Heart left ventricle (tissue), 16 donors: ENCODE measurements at regions not wholly inside any gene's neighbourhood (a gene's known extent, or its start where the extent isn't known, plus 50 kb on each side); places are given as distances from the start of the nearest gene placed in this dataset.

ENCODE experiments used
- ATAC-seq, 4 donors: fragments of 200-7000 bp; cut with Tn5 transposase; one replicate each; pipeline ENCODE4 v1.9.1; 2020 to 2022; ENCODE audit warnings: moderate library complexity in 4 of 4, mild to moderate bottlenecking in 3 of 4, moderate number of reproducible peaks in 1 of 4
- DNase-seq, 5 donors: peaks; one replicate each; pipeline ENCODE4 v3.0.0-alpha.2; 2020
- H3K27ac ChIP-seq, 12 donors: fragments of 200-600 bp; sonication (generic) in 4 of 12; one replicate each; pipeline versions ENCODE4 v1.5.0 to v1.8.0; 2016 to 2022; ENCODE audit warnings: mild to moderate bottlenecking in 2 of 12
- H3K27me3 ChIP-seq, 9 donors: fragments of 200-600 bp; sonication (generic) in 2 of 9; one replicate each; pipeline versions ENCODE4 v1.5.1 to v1.8.0; 2016 to 2022; ENCODE audit warnings: mild to moderate bottlenecking in 3 of 9
- H3K36me3 ChIP-seq, 9 donors: fragments of 200-600 bp; sonication (generic) in 2 of 9; one replicate each; pipeline versions ENCODE4 v1.5.0 to v1.8.0; 2018 to 2022; ENCODE audit warnings: mild to moderate bottlenecking in 2 of 9
- H3K4me1 ChIP-seq, 12 donors: fragments of 200-600 bp; sonication (generic) in 4 of 12; one replicate each; pipeline versions ENCODE4 v1.5.0 to v1.8.0; 2016 to 2022; ENCODE audit warnings: mild to moderate bottlenecking in 3 of 12
- H3K4me3 ChIP-seq, 12 donors: fragments of 200-600 bp; sonication (generic) in 4 of 12; one replicate each; pipeline versions ENCODE4 v1.5.0 to v1.8.0; 2017 to 2022; ENCODE audit warnings: mild to moderate bottlenecking in 9 of 12, moderate library complexity in 4 of 12
- H3K9me3 ChIP-seq, 12 donors: fragments of 200-600 bp; sonication (generic) in 4 of 12; one replicate each; pipeline versions ENCODE4 v1.5.0 to v1.8.0; 2016 to 2022; ENCODE audit warnings: mild to moderate bottlenecking in 1 of 12
- CTCF ChIP-seq, 12 donors: fragments of 200-600 bp; sonication (generic) in 4 of 12; IDR thresholded peaks; one replicate each; pipeline versions ENCODE4 v1.5.0 to v1.8.0; 2018 to 2022; ENCODE audit warnings: antibody characterized with exemption in 12 of 12, mild to moderate bottlenecking in 5 of 12
- POLR2A ChIP-seq, 2 donors: fragments of 450-650 bp; IDR thresholded peaks; one replicate each; pipeline ENCODE4 v1.6.1; 2017; ENCODE audit warnings: antibody characterized with exemption in 2 of 2, mild to moderate bottlenecking in 2 of 2, moderate library complexity in 2 of 2
- WGBS, 4 donors: extraction: QIAGEN DNeasy Blood & Tissue Kit in 2 of 4; methylation state at CpG; one replicate each; pipeline versions ENCODE4 v1.1.5 to v1.1.7; 2013 to 2018; 5-methylcytosine and 5-hydroxymethylcytosine counted together
- intact Hi-C, 10 donors: fragments of 100-400 bp; cut with DNase I; formaldehyde crosslinking; loops; one replicate each; pipeline versions ENCODE4 v1.11.1 to v1.14.2; 2022
- donor health status: ischemic (EF 13 %, LVEDD 7.1; RV severe dilation, severe dysfunction).
- donor health status: healthy with polysubstance abuse.
- donor health status: DM: no; HTN: yes; CAD: no.
- donor health status: DM: no; HTN: no; CAD: no.
- donor health status: ischemic (EF 25% LVEDD 6.9; RV normal size, moderate dysfunction).
- donor health status: ischemic (EF 25% LVEDD 5.7; RV mildly dilated, moderate dysfunction).
- donor health status: healthy.
- donor health status: DM: yes; HTN: yes; CAD: no.
- donor health status: ischemic (EF 35%, LVEDD 5.7; RV mildly dilated, moderate dysfunction).
- donor health status: nonischemic (EF 11% LVEDD 7.7; RV severe dilation, severe dysfunction).
- donor health status: DM: yes; HTN: yes; CAD: no.
- donor health status: PGD.
- donor health status: ischemic (EF 29% LVEDD 5.4; RV normal size, mild dysfunction).
- donor health status: nonischemic (EF 23%, LVEDD 6.1; RV moderate dilation, normal function).

DNA sequence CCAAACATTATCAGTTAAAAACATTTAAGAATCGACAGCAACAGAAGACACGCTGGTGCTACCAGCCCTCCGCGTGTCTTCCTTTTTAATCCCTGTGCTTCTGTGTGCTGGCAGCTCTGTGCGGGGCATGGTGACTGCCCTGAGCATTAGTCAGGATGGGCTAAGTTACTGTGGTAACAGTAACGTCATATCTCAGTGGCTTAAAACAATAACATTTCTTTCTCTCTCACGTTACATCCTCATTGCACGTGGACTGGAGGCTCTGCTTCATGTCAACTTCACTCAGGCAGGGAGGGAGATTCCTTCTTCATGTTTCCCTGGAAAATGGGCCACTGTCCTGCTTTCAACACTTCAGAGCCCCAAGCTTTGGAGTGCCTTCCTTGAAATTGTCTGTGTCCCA, 378.5 kb downstream of the CCSER2 start:
- Histone ChIP-seq H3K4me1 (no peaks in the 10 kb centered on the region), H3K9me3 (no peaks in the 10 kb centered on the region), H3K4me3 (no peak overlapping the region), H3K27ac (peak overlapping the region in 1 of 12 donors; percentile 63), H3K36me3 (no peaks in the 10 kb centered on the region), H3K27me3 (no peaks in the 10 kb centered on the region)
- 38 to 56% (median 49%) methylated on average over 8 of the region's 8 CpGs for WGBS, 4 donors
- intact Hi-C loops: no loop called here
- ATAC-seq: peak in 2 of 4 donors; percentile 29 to 44
- no peak for TF ChIP-seq CTCF (IDR thresholded peaks at IDR 0.05)
- no peak for TF ChIP-seq POLR2A (IDR thresholded peaks at IDR 0.05)
- no peak for DNase-seq

DNA sequence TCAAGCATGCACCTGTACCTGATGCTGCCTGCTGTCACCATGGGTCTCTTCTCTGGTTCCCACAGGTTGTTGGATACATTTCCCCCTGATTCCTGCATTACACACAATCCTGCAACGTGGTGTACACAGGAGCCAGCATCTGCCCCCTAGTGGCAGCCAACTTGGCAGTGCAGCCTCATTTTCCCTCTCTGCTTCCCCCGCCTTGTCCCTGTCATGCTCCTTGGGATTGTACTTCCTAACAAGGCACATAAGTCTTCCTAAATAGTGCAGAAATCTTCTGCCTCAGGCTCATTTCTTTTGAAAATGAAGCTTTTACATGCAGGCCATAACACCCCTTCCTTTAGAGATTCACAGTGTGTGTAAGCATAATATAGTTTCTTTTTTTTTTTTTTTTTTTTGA, 387.5 kb downstream of the CCSER2 start:
- Histone ChIP-seq H3K4me1 (no peaks in the 10 kb centered on the region), H3K27me3 (peaks cover 0 to 3% (median 0%) of the 10 kb centered on the region in 9 donors), H3K4me3 (no peak overlapping the region), H3K9me3 (no peaks in the 10 kb centered on the region), H3K27ac (no peak overlapping the region), H3K36me3 (no peaks in the 10 kb centered on the region)
- ATAC-seq: no peak
- 32 to 37% (median 33%) methylated on average over 2 of the region's 2 CpGs for WGBS, 4 donors
- DNase-seq: no peak
- TF ChIP-seq CTCF (IDR thresholded peaks at IDR 0.05) (peak in 6 of 12 donors; percentile 14 to 36 (median 22)), POLR2A (IDR thresholded peaks at IDR 0.05) (no peak)
- intact Hi-C loops: no loop called here

DNA sequence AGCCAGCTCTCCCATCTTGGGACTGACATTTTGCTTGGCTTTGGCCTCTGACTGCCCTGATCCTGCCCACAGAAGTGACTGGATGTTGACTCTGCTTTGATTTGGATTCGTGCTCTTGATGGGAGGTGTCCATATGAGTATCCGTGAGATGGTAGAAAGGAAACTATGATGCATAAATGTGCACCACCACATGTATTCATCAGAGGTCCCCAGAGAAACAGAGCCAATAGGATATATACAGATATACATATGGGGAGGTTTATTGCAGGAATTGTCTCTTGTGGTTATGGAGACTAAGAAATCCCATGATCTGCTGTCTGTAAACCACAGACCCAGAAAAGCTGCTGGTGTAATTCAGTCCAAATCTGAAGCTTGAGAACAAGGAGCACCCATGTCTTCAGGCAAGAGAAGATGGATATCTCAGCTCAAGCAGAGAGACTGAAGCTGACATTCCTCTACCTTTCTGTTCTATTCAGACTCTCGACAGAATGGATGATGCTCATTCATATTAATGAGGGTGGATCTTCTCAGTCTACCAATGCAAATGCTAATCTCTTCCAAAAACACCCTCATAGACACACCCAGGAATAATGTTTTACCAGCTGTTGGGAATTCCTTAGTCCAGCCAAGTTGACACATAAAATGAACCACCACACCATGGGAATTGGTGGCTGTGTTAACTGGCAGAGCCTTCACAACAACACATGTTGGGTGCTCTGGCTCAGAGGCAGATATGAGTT, 390.7 kb downstream of the CCSER2 start:
- no peak for ATAC-seq
- 74 to 88% (median 78%) methylated on average over 3 of the region's 3 CpGs for WGBS, 4 donors
- Histone ChIP-seq H3K4me1 (no peaks in the 10 kb centered on the region), H3K27ac (no peak overlapping the region), H3K27me3 (no peaks in the 10 kb centered on the region), H3K4me3 (no peak overlapping the region), H3K9me3 (no peaks in the 10 kb centered on the region), H3K36me3 (no peaks in the 10 kb centered on the region)
- no peak for DNase-seq
- TF ChIP-seq POLR2A (IDR thresholded peaks at IDR 0.05): no peak
- TF ChIP-seq CTCF (IDR thresholded peaks at IDR 0.05): no peak
- intact Hi-C loops: no loop called here

GRCh38 chr10:84719687-84720086, 391.3 kb downstream of the CCSER2 start:
- Histone ChIP-seq H3K4me1 (no peaks in the 10 kb centered on the region), H3K27ac (no peak overlapping the region), H3K27me3 (no peaks in the 10 kb centered on the region), H3K4me3 (no peak overlapping the region), H3K9me3 (no peaks in the 10 kb centered on the region), H3K36me3 (no peaks in the 10 kb centered on the region)
- WGBS, 4 donors: 77 to 90% (median 82%) methylated on average over 1 of the region's 1 CpG
- TF ChIP-seq POLR2A (IDR thresholded peaks at IDR 0.05): no peak
- TF ChIP-seq CTCF (IDR thresholded peaks at IDR 0.05): no peak
- ATAC-seq (no peak), DNase-seq (no peak)
- intact Hi-C loops: no loop called here
